Peyer's patch (tissue), 4 donors: ENCODE measurements at regions not wholly inside any gene's neighbourhood (a gene's known extent, or its start where the extent isn't known, plus 50 kb on each side); places are given as distances from the start of the nearest gene placed in this dataset.

Experiments
- CTCF ChIP-seq, 6 experiments: fragments of 450-650 bp in 4 of 6; fragments of 200-600 bp in 2 of 6; sonication (generic) in 1 of 6; IDR thresholded peaks; one replicate each; pipeline ENCODE4 v1.5.1; 2017 to 2019; ENCODE audit warnings: antibody characterized with exemption in 6 of 6, mild to moderate bottlenecking in 3 of 6, moderate library complexity in 1 of 6
- POLR2A ChIP-seq, 2 donors: fragments of 450-650 bp; IDR thresholded peaks; one replicate each; pipeline ENCODE4 v1.5.1; 2017; ENCODE audit warnings: antibody characterized with exemption in 2 of 2, mild to moderate bottlenecking in 2 of 2, moderate library complexity in 2 of 2

- TF ChIP-seq POLR2A (IDR thresholded peaks at IDR 0.05) (no peak), CTCF (IDR thresholded peaks at IDR 0.05) (no peak)
Measured at GRCh38 chr7:13731643-13732042, 257.8 kb downstream of the ETV1 start.
